Suppressor macrophage (primary cell): ENCODE measurements at regions not wholly inside any gene's neighbourhood (a gene's known extent, or its start where the extent isn't known, plus 50 kb on each side); places are given as distances from the start of the nearest gene placed in this dataset.

Source experiments
- DNase-seq, 4 experiments: peaks; one replicate each; pipeline ENCODE4 v3.0.0-alpha.2; 2020 to 2022

DNA sequence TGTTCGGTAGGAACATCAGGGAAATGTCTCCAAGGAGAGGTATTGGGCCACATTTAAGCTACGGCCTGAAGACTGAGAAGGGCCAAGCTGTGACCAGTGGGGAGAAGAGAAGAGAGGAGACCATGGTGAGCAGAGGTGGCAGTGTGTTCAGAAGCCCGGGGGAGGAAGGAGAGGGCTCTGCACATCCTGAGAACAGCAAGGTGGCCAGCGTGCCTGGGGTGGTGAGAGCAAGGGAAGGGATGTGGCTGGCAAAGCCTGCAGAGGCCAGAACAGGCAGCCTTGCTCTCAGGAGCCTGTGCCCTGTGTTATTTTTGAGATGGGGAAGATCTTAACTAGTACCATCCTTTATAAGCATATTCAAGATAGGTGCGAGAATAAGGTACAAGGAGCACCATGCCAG is 933.5 kb upstream of the EEF2KMT start:
- DNase-seq: no peak

DNA sequence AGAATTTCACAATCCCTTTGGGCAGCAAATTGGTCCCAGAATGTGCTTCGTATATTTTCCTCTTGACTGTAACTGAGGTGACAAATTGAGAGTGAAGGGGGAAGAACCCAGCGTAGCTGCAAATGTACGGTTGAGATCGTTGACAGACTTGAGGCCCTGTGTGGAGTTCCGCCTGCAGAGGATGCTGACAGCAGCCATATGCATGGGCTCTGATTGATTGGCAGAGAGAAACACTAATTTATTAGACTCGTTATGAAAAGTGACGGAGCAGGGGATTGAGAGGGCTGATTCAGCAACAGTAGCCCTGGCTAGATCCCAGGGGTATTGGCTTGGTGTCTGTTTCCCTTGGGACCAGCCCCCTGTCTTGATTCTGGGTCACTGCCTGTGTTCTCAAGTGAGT is 930.1 kb upstream of the EEF2KMT start:
- no peak for DNase-seq

DNA sequence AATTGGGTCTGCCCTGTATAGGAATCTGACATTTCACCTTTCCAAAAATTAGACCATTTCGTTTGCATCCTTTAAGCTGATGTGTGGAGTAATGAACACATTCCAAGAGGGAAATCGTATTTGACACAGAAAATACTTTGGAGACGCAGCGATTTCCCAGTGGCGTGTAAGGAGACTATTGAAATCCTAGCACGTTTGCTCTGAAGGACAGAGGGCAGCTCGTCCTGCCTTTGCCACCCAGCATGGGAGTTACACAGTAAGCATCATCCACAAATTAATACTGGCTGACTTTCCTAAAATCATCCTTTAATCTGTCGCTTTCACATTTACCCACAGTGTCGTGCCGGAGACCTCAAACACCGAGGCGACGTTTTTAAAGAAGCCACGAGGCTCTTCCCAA is 925.9 kb upstream of the EEF2KMT start:
- no peak for DNase-seq

DNA sequence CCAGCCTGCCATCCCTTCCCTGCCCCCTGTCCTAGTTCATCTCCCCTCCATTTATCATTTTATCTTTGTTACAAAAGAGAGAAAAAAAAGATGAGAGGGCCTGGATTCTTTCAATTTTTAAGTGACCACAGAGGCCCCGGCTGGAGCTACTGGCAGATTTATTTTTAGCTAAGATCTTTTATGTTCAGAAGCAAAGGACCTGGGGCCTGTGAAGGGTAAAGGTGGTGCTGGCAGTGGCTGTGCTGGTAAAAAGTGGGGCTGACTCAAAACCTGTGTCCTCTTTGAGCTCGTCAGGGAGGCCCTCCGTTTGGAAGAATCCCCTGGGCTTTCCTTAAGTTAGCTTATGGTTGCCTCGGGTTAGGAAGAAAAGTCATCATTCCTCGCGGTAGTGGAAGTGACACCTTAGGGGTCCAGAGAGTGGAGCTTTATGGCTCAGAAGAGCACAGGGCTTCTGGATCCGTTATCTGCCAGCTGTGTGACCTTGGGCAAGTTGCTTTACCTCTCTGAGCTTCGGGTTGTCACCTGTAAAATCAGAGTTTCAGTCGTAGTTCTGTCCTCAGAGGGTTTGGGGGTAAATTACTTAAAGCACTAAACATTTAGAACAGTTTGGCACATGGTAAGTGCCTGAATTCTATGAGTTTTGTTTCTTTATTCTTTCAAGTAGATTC is 923.8 kb upstream of the EEF2KMT start:
- no peak for DNase-seq

DNA sequence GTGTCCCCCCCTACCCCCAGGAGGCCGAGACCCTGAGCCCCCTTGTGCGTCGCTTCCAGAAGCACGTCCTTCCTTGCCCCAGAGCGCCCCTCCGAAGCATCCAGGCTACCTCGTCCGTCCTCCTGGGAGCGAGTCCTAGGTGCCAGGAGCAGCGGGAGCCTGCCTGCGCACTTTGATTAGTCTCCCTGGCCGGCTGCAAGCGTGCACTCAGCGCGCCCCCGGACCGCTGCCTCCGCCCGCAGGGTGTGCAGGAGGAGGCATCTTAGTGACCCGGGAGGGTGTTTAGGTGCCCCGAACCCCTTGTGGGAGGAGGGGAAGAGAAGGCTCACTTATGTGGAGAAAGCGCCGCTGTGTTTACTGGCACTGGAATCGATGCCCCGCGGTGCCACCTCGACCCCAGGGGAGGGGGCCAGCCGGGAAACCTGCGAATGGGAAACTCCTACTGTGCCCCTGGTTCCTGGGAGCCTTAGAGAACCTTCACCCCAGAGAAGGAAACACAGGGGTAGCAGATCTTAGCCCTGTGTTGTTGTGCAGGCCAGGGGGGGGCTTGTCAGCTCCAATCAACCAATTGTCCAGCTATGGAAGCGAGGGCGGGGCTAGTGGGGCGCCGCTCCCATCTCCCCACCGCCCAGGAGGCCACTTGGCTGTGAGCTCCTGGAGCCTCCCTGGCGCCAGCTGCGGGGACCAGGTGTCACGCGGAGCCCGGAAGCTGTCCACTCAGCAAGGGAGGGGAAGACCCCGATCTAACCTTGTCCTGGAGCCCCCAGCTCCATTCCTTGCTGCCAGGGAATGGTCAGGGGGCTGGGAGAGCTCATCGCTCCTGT is 922.8 kb upstream of the EEF2KMT start:
- peak in 1 of 4 experiments; percentile 3 for DNase-seq

DNA sequence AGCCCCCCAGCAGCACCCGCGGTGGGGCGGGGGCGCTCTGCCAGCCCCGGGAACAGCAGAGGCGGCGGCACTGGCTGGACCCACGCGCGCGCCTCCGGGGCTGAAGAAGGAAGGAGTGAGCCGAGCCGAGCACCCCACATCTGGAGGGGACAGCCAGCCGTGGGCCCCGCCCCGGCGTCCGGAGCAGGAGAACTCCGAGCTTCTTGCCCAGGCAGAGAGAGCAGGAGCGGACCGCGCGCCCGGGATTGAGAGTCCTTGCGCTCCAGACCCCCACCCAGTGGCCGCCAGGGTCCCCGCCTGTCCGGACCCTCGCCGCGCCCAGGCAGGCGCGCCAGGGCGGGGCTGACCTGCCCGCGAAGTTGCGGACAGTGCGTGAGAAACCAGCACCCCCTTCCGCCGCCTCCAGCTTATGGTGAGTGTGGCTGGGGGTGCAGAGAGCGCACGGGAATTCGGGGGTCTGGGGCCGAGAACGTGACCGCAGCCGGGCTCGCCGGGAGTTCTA is 921.9 kb upstream of the EEF2KMT start:
- no peak for DNase-seq

DNA sequence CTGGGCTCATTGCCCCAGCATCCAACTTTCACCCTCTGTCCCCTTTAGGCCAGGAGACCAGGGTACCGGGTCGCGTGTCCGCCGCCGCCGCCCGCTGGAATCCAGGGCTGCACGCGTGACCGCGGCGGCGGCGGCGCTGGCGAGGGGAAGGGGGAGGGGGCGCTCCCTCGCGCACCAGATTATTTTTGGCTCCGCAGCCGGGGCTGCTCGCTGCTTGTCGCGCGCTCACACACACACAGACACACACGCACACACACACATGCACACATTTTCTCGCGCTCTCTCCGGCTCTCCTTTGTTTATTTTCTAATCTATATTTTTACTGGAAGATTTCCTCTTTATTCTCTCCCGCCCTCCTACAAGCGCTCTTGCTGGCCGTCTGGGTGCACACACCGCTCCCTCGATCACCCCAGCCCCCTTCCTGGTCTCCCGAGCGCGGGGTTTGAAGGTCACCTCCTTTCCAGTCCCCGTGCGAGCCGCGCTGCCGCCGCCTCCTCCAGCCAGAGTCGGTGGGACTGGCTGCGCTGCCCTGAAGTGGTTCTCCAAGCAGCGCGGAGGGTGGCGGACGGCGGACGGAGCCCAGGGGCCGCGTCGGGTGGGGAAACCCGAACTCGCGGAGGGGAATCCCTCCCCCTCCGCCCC is 921.4 kb upstream of the EEF2KMT start:
- no peak for DNase-seq

DNA sequence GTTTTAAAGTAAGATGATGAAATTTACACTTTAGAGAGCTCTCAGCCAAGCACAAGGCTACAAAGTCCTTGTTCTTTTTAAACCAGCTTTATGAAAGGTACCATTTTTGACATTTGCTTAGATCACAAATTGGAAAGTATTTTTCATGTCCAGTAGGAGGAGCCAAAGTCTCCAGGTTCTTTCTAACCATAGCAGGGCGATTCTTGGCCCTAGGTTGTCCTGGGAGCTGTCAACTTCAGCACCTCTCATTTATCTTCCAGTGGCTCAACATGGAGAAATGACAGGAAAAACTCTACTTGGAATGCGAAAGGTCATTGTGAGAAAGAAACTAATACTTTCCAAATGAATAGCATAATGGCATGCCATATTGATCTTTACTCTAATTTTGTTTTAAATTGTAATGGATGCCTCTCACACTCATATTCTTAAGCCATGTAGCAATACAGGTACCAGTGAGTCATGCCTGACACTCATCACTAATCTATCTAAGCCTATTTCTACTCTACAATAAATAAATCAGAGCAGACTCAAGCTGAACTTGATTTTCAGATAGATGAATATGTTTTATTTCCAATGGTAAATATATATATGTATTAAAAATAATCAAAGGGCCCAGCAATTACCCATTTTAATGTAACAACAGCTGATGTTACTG is 919.1 kb upstream of the EEF2KMT start:
- DNase-seq: peak; percentile 8 to 37 (median 27)

DNA sequence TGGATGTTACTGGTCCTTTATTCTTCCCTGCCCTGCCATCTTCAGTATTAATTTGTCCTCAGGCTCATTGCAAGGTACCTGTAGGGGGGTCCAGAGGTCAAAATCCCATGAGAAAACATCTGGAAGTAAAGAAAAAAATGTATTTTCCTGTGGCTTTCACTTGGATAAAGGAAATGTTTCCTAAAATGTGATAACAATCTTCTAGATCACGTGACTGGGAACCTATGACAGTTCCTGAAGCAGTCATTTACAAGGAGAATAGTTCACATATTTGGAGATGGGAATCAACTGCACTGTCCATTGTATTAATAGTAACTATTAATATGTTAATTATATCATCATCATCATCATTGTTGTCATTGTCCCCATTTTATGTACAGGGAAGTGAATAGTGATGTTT is 915.1 kb upstream of the EEF2KMT start:
- no peak for DNase-seq

DNA sequence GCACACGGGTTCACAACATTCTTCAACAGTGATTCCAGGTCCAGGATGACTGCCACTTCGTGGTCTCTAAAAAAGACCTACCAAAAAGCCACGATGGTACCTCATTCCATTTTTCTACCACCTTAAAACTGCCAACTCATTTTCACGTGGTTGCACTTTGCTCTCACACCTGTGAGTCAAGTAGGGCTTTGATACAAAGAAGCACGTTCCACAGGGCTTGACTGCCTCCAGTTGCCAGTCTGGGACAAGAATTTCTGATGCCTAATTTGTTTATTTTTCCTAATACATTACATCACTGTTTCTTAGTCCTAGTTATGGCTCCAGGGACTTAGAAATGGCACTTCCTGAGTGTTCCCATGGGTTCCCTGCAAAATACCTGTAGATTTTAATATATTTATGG is 911.6 kb upstream of the EEF2KMT start:
- DNase-seq: no peak

DNA sequence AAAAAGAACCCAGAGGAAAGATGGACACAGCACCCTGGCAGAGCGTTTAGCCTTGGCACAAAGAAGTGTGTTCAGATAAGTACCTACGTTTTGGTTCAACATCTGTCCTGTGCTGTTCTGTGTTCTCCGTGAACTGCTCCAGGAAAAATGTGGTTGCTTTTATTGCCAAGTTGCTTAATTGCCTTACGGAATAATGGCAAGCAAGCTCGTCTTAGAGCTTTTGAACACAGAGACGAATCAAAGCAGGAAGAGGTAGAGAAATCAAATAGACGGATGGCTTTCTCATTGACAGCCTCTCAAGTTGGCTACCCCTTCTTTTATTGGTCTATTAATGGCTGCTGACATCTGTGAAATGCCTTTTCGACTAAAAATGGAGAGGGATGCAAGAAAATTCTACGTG is 911.1 kb upstream of the EEF2KMT start:
- no peak for DNase-seq

DNA sequence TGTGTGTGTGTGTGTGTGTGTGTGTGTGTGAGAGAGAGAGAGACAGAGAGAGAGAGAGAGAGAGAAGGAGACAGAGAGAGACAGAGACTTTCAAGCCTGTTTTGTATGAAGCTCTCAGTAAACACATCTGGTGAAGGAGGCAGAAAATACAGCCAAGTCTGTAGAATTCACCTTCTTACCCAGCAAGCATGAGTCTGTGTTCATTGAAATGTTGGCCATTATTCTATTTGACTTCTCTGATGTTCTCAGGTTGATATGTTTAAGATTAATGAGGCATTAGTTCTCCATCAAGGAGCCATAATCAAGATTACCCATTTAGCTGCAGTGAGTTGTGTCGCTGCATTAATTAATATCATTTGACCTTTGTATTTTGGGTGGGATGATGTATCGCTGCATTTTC is 895.8 kb upstream of the EEF2KMT start:
- no peak for DNase-seq

DNA sequence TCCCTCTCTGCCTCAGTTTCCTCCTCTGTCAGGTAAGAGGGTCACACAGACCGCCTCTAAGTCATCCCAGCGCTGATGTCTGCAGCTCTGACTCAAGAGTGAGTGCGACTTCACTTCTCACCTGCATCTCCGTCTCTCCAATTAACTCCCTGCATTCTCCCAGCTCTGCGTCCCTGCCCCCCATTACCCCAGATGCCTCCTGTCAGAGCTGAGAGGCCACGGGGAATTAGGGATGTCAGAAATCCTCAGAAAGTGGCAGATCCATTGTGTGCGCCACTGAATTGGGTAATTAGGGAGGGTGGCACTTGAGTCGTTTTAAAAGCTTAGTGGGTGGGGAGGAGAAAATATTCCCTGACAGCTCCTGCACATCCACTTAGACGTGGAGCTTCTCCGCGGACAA is 885.4 kb upstream of the EEF2KMT start:
- DNase-seq: no peak

DNA sequence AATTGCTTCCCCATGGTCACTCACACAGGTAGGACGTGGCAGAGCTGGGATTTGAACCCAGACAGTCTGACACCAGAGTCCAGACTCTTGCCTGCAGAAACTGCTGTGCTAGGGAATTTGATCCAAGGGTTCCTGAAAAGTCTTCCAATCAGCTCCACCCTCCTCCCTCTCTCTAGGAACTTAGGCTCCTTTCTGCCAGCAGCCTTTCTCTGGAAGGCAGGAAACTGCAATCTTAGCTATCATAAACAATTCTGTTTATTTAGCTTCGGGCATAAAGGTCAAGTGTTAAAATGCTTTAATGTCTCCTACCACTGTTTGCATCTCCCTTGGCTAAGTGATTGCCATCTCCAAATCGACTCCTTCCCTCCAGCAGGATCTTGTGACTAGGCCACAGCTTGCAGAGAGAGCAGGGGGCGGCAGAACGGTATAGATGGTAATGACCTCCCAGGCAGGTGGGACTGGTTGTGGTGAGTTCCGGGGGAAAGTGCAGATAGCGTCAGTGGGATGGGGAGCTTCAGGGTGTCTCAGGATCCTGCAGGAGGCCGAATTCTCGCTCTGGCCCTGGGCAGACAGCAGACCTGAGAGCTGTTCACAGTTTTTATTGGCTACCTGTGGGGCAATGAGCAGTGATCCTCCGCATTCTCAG is 882.4 kb upstream of the EEF2KMT start:
- DNase-seq: no peak

DNA sequence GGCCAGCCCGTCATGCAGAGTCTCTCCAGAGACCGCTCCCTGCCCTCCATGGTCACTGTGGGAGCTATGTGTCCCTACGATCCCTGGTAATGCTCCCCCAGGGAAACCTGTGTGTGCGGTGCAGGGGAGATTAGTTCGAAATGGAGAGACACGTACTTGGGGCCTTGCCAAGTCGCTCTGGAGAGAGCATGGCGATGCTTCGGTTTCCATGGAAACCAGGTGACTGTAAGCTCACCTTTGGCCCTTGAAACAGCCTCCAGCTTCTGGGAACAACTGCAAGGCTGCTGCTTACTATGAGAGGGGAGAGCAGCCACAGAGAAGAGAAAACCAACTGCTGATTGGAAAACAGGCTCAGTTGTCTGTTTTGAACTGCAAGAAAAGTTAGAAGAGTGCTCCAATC is 879.7 kb upstream of the EEF2KMT start:
- DNase-seq: no peak

DNA sequence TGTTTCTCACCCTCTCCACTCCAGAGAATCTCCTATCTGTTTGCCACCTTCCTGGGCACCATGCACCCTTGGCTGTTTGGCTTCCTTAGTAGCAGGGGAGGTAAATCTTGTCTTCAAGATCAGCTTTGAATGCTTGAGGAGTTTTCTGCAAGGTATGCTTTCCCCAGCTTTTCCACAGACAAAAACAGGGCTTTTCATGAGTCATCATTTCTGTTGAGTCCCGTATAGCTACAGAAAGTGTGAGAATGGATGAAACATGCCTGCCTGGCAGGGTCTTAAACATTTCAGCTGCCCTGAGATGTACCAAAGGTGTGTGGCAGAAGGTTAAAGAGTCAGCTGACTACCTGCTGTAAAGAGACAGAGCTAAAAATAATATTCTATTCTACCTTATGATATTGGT is 875.2 kb upstream of the EEF2KMT start:
- no peak for DNase-seq

DNA sequence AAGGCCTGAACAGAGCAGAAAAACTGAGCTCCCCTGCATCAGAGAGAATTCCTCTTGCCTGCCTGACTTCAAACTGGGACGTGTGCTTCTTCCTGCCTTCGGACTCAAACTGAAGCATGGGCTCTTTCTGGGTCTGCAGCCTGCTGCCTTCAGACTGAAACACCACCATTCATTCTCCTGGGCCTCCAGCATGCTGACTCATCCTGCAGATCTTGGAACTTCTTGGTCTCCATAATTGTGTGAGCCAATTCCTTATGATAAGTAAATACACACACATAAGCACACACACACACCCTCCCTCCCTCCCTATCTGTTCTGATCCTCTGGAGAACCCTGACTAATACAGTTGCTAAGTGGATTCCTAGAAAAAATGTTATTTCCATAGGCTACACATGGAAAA is 874.3 kb upstream of the EEF2KMT start:
- no peak for DNase-seq

DNA sequence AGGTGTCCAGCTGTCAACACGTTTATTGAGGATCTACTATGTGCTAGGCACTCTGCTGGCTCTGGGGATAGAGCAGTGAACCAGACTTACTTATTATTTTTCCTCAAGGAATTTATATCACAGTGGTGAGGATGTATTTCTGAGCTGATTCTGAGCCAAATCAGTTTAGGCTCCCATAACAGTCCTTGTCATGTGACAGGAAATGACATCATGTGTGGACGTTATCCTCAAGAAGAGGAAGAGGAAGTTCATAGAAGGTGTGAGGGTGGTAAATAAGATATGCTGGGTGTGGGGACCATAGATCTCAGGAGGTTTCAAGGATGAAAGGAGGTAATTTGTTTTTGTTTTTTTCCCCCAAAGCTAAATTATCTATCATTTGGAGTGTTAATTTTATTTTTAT is 873.5 kb upstream of the EEF2KMT start:
- peak in 2 of 4 experiments; percentile 0 to 9 for DNase-seq

DNA sequence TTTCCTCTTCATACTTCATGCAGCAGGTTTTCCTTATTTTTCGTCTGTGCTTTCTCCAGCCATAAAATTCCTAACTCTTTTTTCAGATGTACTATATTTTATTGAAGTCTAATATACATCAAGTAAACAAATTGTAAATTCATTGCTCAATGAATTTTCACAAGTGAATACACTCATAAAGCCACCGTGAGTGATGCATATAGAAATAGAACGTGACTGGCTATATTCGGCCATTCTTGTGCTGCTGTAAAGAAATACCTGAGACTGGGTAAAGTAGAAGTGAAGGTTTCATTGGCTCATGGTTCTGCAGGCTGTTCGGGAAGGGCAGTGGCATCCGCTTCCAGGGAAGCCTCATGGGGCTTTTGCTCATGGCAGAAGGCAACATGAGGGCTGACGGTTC is 868.4 kb upstream of the EEF2KMT start:
- no peak for DNase-seq

DNA sequence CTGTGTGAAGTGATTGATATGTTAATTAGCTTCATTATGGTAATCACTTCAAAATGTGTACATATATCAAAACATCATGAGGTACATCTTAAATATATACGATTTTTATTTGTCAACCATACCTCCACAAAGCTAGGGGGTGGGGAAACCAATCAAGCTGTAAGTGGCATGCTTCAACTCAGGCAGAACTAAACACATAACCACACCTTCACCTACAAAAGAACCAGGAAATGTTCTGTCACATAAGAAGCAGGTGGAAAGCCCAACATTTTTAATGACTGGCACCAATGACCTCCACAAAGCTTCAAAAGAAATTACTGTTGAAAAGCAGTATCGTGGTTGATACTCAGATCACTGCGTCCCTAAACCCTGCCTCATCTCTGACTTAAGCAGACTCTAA is 867.7 kb upstream of the EEF2KMT start:
- DNase-seq: no peak

DNA sequence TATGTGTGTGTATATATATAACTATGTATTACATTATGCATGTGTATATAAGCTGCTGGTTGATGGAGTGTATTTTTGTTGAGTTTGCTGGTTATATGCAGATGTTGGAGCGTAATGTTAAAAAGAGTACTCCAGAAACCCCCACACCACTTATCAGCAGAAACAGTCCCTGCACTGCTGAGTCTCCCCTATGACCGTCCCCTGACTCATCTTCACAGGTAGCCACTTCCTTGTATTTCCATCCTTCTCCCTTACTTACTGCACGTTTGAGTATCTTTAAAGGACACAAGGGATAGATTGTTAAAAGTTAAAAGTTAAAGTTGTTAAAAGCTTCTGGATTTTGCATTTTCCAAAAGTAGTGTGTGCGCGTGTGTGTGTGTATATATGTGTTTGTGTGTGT is 853.9 kb upstream of the EEF2KMT start:
- DNase-seq: no peak

DNA sequence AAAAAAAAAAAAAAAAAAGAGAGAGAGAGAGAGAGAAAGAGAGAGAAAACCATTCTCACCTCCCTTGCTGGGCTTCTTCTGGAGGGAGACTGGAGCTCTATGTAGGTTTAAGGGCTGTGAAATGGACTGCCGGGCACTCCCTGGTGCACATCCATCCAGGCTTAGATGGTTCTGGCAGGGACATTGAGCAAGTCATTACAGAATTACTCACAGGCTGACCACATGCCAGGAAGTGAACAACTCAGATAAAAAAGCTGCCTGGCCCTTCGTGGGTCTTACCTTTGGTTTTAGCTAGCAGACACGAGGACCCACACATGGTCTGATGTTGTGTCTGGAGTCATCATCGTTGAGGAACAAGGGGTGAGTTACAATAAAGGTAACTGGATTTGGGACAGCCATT is 847.4 kb upstream of the EEF2KMT start:
- DNase-seq: no peak

DNA sequence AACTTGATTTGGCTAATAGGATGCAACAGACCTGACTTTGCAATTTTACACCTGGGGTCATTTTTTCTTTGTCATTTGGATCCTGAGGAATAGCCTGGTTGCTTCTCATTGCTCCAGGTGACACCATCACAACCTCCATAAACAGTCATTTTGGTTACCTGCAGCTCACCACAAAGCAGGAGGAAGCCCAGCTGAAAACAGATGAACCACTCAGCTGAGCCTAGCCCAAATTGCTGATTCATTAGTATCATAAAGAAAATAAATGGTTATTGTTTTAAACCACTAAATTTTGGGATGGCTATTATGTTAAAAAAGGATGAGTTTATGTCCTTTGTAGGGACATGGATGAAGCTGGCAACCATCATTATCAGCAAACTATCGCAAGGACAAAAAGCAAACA is 841.0 kb upstream of the EEF2KMT start:
- no peak for DNase-seq
